HEK293 (cell line): ENCODE measurements at regions not wholly inside any gene's neighbourhood (a gene's known extent, or its start where the extent isn't known, plus 50 kb on each side); places are given as distances from the start of the nearest gene placed in this dataset.

ENCODE experiments used
- CTCF ChIA-PET: fragments of 350-600 bp; formaldehyde crosslinking; extraction: SDS; loops from one replicate; lab custom pipeline; 2021; ENCODE audit warnings: antibody characterized with exemption; lab: Yijun Ruan, JAX
- POLR2A ChIA-PET: fragments of 300-600 bp; formaldehyde crosslinking; extraction: SDS; loops from one replicate; lab custom pipeline; 2020; ENCODE audit warnings: antibody characterized with exemption, inconsistent platforms; lab: Yijun Ruan, JAX
- H3K27ac ChIP-seq: fragments of 200-500 bp; sonication (Bioruptor generic); 2 replicates; pipeline ENCODE4 v1.5.1; 2014; ENCODE audit warnings: low read depth, low read length, control low read depth, inconsistent platforms; ENCODE audit errors: extremely low read depth
- H3K36me3 ChIP-seq, 2 experiments: fragments of 200-500 bp in 1 of 2; sonication (Bioruptor generic) in 1 of 2; 1 replicate in 1 of 2; 2 replicates in 1 of 2; pipeline ENCODE4 v1.5.1; 2014 to 2017; ENCODE audit warnings: inconsistent platforms in 2 of 2, low read length in 2 of 2; ENCODE audit not compliant: control insufficient read depth in 2 of 2, insufficient read depth in 1 of 2
- H3K4me1 ChIP-seq: fragments of 200-500 bp; sonication (Bioruptor generic); 2 replicates; pipeline ENCODE4 v1.5.1; 2014; ENCODE audit warnings: mild to moderate bottlenecking, low read length, inconsistent platforms; ENCODE audit not compliant: control insufficient read depth, insufficient read depth
- H3K4me3 ChIP-seq: 2 replicates; pipeline ENCODE4 v1.5.1; 2011; ENCODE audit warnings: low read depth, mild to moderate bottlenecking, control low read depth, low read length, moderate library complexity
- H3K9me3 ChIP-seq: fragments of 200-500 bp; sonication (Bioruptor generic); 2 replicates; pipeline ENCODE4 v1.5.1; 2014; ENCODE audit warnings: low read depth, low read length, inconsistent platforms; ENCODE audit not compliant: control insufficient read depth, insufficient read depth
- BCL11A ChIP-seq: fragments of 450-650 bp; formaldehyde crosslinking; IDR thresholded peaks from 2 replicates; pipeline ENCODE4 v1.5.1; 2016; ENCODE audit warnings: low read depth, missing biosample characterization, missing genetic modification characterization
- BCL11B ChIP-seq: fragments of 450-650 bp; formaldehyde crosslinking; IDR thresholded peaks from 2 replicates; pipeline ENCODE4 v1.5.1; 2016; ENCODE audit warnings: low read depth, missing biosample characterization, missing genetic modification characterization
- MEIS1 ChIP-seq: sonication (generic); formaldehyde crosslinking; IDR thresholded peaks from 2 replicates; pipeline ENCODE4 v1.8.1; 2022; ENCODE audit warnings: missing genetic modification reagents, mild to moderate bottlenecking, borderline replicate concordance
- PRDM1 ChIP-seq: fragments of 450-650 bp; formaldehyde crosslinking; IDR thresholded peaks from 2 replicates; pipeline ENCODE4; 2016; ENCODE audit warnings: missing biosample characterization, missing genetic modification characterization
- SP2 ChIP-seq: fragments of 450-650 bp; formaldehyde crosslinking; IDR thresholded peaks from 2 replicates; pipeline ENCODE4 v1.5.1; 2016; ENCODE audit warnings: missing biosample characterization, missing genetic modification characterization
- WT1 ChIP-seq: fragments of 450-650 bp; formaldehyde crosslinking; IDR thresholded peaks from 2 replicates; pipeline ENCODE4 v1.5.1; 2016; ENCODE audit warnings: missing biosample characterization, missing genetic modification characterization
- YY1 ChIP-seq: fragments of 450-650 bp; formaldehyde crosslinking; IDR thresholded peaks from 2 replicates; pipeline ENCODE4 v1.5.1; 2018; ENCODE audit warnings: missing biosample characterization, missing genetic modification characterization
- ZBTB1 ChIP-seq: fragments of 450-650 bp; formaldehyde crosslinking; IDR thresholded peaks from 2 replicates; pipeline ENCODE4 v1.5.1; 2016; ENCODE audit warnings: missing biosample characterization, missing genetic modification characterization
- ZBTB21 ChIP-seq: fragments of 450-650 bp; formaldehyde crosslinking; IDR thresholded peaks from 2 replicates; pipeline ENCODE4 v1.5.1; 2017; ENCODE audit warnings: missing biosample characterization, missing genetic modification characterization
- ZNF16 ChIP-seq: fragments of 450-650 bp; formaldehyde crosslinking; IDR thresholded peaks from 2 replicates; pipeline ENCODE4 v1.5.1; 2016; ENCODE audit warnings: low read depth, missing biosample characterization, missing genetic modification characterization
- ZNF18 ChIP-seq: fragments of 450-650 bp; formaldehyde crosslinking; IDR thresholded peaks from 2 replicates; pipeline ENCODE4 v1.5.1; 2016; ENCODE audit warnings: missing biosample characterization, missing genetic modification characterization
- ZNF202 ChIP-seq: fragments of 450-650 bp; formaldehyde crosslinking; IDR thresholded peaks from 2 replicates; pipeline ENCODE4 v1.5.1; 2016; ENCODE audit warnings: missing biosample characterization, missing genetic modification characterization, borderline replicate concordance
- ZNF214 ChIP-seq: fragments of 450-650 bp; formaldehyde crosslinking; IDR thresholded peaks from 2 replicates; pipeline ENCODE4 v1.5.1; 2017; ENCODE audit warnings: missing biosample characterization, mild to moderate bottlenecking, missing genetic modification characterization, borderline replicate concordance
- ZNF239 ChIP-seq: fragments of 450-650 bp; formaldehyde crosslinking; IDR thresholded peaks from 2 replicates; pipeline ENCODE4 v1.5.1; 2016; ENCODE audit warnings: missing biosample characterization, missing genetic modification characterization
- ZNF24 ChIP-seq: fragments of 450-650 bp; formaldehyde crosslinking; IDR thresholded peaks from 2 replicates; pipeline ENCODE4 v1.5.1; 2016; ENCODE audit warnings: missing biosample characterization, missing genetic modification characterization
- ZNF513 ChIP-seq: fragments of 450-650 bp; IDR thresholded peaks from 2 replicates; pipeline ENCODE4 v1.5.1; 2018; ENCODE audit warnings: missing biosample characterization, missing genetic modification characterization
- ZNF544 ChIP-seq: fragments of 450-650 bp; formaldehyde crosslinking; IDR thresholded peaks from 2 replicates; pipeline ENCODE4 v1.5.0; 2017; ENCODE audit warnings: missing biosample characterization, missing genetic modification characterization
- ZNF560 ChIP-seq: fragments of 450-650 bp; formaldehyde crosslinking; IDR thresholded peaks from 2 replicates; pipeline ENCODE4 v1.5.1; 2017; ENCODE audit warnings: missing biosample characterization, missing genetic modification characterization, borderline replicate concordance
- ZNF639 ChIP-seq: fragments of 450-650 bp; formaldehyde crosslinking; IDR thresholded peaks from 2 replicates; pipeline ENCODE4 v1.5.1; 2016; ENCODE audit warnings: missing biosample characterization, missing genetic modification characterization
- ZNF677 ChIP-seq: fragments of 450-650 bp; IDR thresholded peaks from 2 replicates; pipeline ENCODE4 v1.5.0; 2018; ENCODE audit warnings: missing biosample characterization, mild to moderate bottlenecking, missing genetic modification characterization, moderate library complexity

DNA sequence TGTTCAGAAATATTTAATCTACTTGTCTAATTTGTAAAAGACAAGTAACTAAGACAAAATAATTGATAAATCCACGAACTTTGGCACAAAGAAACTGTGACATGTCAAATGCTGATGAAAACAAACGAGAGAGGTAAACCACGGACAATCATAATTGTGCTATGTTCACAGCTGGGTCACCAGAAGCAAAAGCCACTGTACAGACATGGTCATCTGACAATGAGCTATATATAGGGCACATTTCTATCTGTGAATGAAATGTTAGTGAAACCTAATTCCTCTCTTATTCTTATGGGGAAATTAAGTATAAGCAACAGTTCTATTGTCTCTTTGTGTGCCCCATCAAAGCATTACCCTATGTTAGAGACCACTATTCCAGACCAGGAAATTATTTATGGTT is 444.0 kb upstream of the TRAM1L1 start (continued):
- TF ChIP-seq ZNF560 (tag by site-specific recombination) (no peak), ZNF16 (tag by site-specific recombination) (no peak)

- TF ChIP-seq YY1 (tag by site-specific recombination) (no peak), WT1 (no peak), PRDM1 (tag by site-specific recombination) (no peak), ZNF513 (tag by site-specific recombination) (no peak), BCL11B (no peak), ZNF677 (tag by site-specific recombination) (no peak), ZBTB21 (tag by site-specific recombination) (no peak), ZNF18 (tag by site-specific recombination) (no peak), ZNF214 (no peak), ZNF544 (no peak), ZNF24 (tag by site-specific recombination) (no peak), ZNF202 (tag by site-specific recombination) (no peak), SP2 (no peak), BCL11A (tag by site-specific recombination) (no peak), ZNF239 (tag by site-specific recombination) (no peak), MEIS1 (CRISPR knock-in tag) (no peak)
- ChIA-PET CTCF (no interaction called here), POLR2A (no interaction called here)
- Histone ChIP-seq H3K4me3 (no peak overlapping the region), H3K27ac (no peak overlapping the region), H3K4me1 (no peaks in the 10 kb centered on the region), H3K36me3 (no peaks in the 10 kb centered on the region), H3K9me3 (no peaks in the 10 kb centered on the region)
Observed at GRCh38 chr4:117533501-117533900, 448.1 kb upstream of the TRAM1L1 start.

- H3K4me3 ChIP-seq = no peak overlapping the region
- no peaks in the 10 kb centered on the region for H3K36me3 ChIP-seq
- H3K9me3 ChIP-seq = no peaks in the 10 kb centered on the region
- H3K4me1 ChIP-seq = no peaks in the 10 kb centered on the region
- CTCF ChIA-PET = no interaction called here
- H3K27ac ChIP-seq = no peak overlapping the region
- no peak for TF ChIP-seq ZNF639
- no peak for TF ChIP-seq ZBTB1
- POLR2A ChIA-PET = no interaction called here
Observed at GRCh38 chr4:117545039-117545438, 459.7 kb upstream of the TRAM1L1 start.
